HepG2 (cell line): ENCODE measurements at regions not wholly inside any gene's neighbourhood (a gene's known extent, or its start where the extent isn't known, plus 50 kb on each side); places are given as distances from the start of the nearest gene placed in this dataset.

Source experiments
- ATAC-seq: fragments of 200-7000 bp; cut with Tn5 transposase; 3 replicates; pipeline ENCODE4 v1.9.1; 2020; ENCODE audit warnings: mild to moderate bottlenecking, moderate library complexity
- BruUV-seq: library from RNA; stranded (reverse); fragments of 400-500 nt; replicated peaks from 2 replicates; lab custom pipeline; 2021; lab: Mats Ljungman, UMichigan
- CTCF ChIA-PET: fragments of 300-600 bp; formaldehyde crosslinking; extraction: SDS; loops from one replicate; lab custom pipeline; 2021; ENCODE audit warnings: low total read pairs, inconsistent platforms, low intra/inter-chr PET ratio; lab: Yijun Ruan, JAX
- POLR2A ChIA-PET: fragments of 350-600 bp; sonication (Branson Sonifier 250); formaldehyde crosslinking; loops from one replicate; lab custom pipeline; 2020; ENCODE audit warnings: antibody characterized with exemption, inconsistent platforms; lab: Yijun Ruan, JAX
- DNase-seq: peaks from one replicate; pipeline ENCODE4 v3.0.0-alpha.2; 2015; ENCODE audit warnings: low spot score
- FAIRE-seq: peaks from 3 replicates; lab custom pipeline; 2011; peaks lifted over from hg19 to GRCh38; lab: Jason Lieb, UNC
- H2AFZ ChIP-seq: one replicate; pipeline ENCODE4 v1.6.1; 2011; ENCODE audit warnings: low read length, inconsistent platforms
- H3K27ac ChIP-seq: fragments of 300-600 bp; 3 replicates; pipeline ENCODE4 v1.8.0; 2011; ENCODE audit warnings: mixed run types, mild to moderate bottlenecking, mixed read lengths, low read length, inconsistent platforms; ENCODE audit not compliant: insufficient read depth; ENCODE audit errors: extremely low read length
- H3K27me3 ChIP-seq, 2 experiments: fragments of 200-600 bp in 1 of 2; 2 replicates in 1 of 2; 3 replicates in 1 of 2; pipeline versions ENCODE4 v1.6.0 to v1.8.0; 2011; ENCODE audit warnings: low read length in 2 of 2, mild to moderate bottlenecking in 2 of 2, moderate library complexity in 2 of 2, inconsistent platforms in 1 of 2; ENCODE audit not compliant: insufficient read depth in 2 of 2, control insufficient read depth in 1 of 2
- H3K36me3 ChIP-seq, 2 experiments: fragments of 200-600 bp in 1 of 2; replicated peaks in 1 of 2; 2 replicates in 1 of 2; 3 replicates in 1 of 2; pipeline versions ENCODE4 v1.5.1 to v1.8.0; 2011; ENCODE audit warnings: low read length in 2 of 2, inconsistent platforms in 1 of 2; ENCODE audit not compliant: insufficient read depth in 2 of 2, control insufficient read depth in 1 of 2
- H3K4me1 ChIP-seq: 2 replicates; pipeline ENCODE4 v1.5.1; 2012; ENCODE audit warnings: low read length, inconsistent platforms; ENCODE audit not compliant: insufficient read depth
- H3K4me2 ChIP-seq: 2 replicates; pipeline ENCODE4 v1.6.0; 2011; ENCODE audit warnings: low read depth, low read length, inconsistent platforms
- H3K4me3 ChIP-seq, 3 experiments: fragments of 200-600 bp in 1 of 3; sonication (generic), shearing (Covaris generic) in 1 of 3; replicated peaks in 1 of 3; 2 replicates each; pipeline ENCODE4 v1.5.1; 2011 to 2016; ENCODE audit warnings: low read length in 3 of 3, inconsistent platforms in 2 of 3, low read depth in 2 of 3, mild to moderate bottlenecking in 2 of 3, control low read depth in 1 of 3, mixed read lengths in 1 of 3; ENCODE audit not compliant: insufficient read depth in 1 of 3
- H3K79me2 ChIP-seq: one replicate; pipeline ENCODE4 v1.6.1; 2011; ENCODE audit warnings: low read length, inconsistent platforms; ENCODE audit not compliant: insufficient read depth
- H3K9ac ChIP-seq: 2 replicates; pipeline ENCODE4 v1.6.0; 2011; ENCODE audit warnings: mild to moderate bottlenecking, low read depth, low read length, inconsistent platforms; ENCODE audit not compliant: insufficient read depth
- H3K9me3 ChIP-seq: 2 replicates; pipeline ENCODE4 v1.5.1; 2012; ENCODE audit warnings: mild to moderate bottlenecking, low read length
- H4K20me1 ChIP-seq: 2 replicates; pipeline ENCODE4 v1.6.0; 2011; ENCODE audit warnings: inconsistent platforms, mild to moderate bottlenecking, low read length, moderate library complexity; ENCODE audit not compliant: insufficient read depth
- HDAC6 ChIP-seq: fragments of 200-600 bp; sonication (generic); IDR thresholded peaks from 2 replicates; pipeline ENCODE4 v1.7.0; 2017; ENCODE audit warnings: mild to moderate bottlenecking, antibody characterized with exemption, low read length, low read depth
- MZF1 ChIP-seq: sonication (generic); formaldehyde crosslinking; IDR thresholded peaks from 2 replicates; pipeline ENCODE4 v1.8.1; 2023; ENCODE audit warnings: mild to moderate bottlenecking, missing genetic modification reagents, borderline replicate concordance
- NFE2 ChIP-seq: sonication (generic); formaldehyde crosslinking; IDR thresholded peaks from 2 replicates; pipeline ENCODE4 v1.4.0; 2020; ENCODE audit warnings: missing genetic modification reagents
- NFE2L1 ChIP-seq: sonication (generic); formaldehyde crosslinking; IDR thresholded peaks from 2 replicates; pipeline ENCODE4 v1.4.0; 2020; ENCODE audit warnings: missing genetic modification reagents, mild to moderate bottlenecking, borderline replicate concordance
- POGK ChIP-seq: sonication (generic); formaldehyde crosslinking; conservative IDR thresholded peaks from 2 replicates; pipeline ENCODE4 v1.8.0; 2022; ENCODE audit warnings: mild to moderate bottlenecking, moderate library complexity, missing genetic modification reagents
- REXO4 ChIP-seq: sonication (generic); formaldehyde crosslinking; IDR thresholded peaks from 2 replicates; pipeline ENCODE4 v1.8.0; 2022; ENCODE audit warnings: missing genetic modification reagents, mild to moderate bottlenecking, borderline replicate concordance
- RFX1 ChIP-seq: fragments of 450-650 bp; IDR thresholded peaks from 2 replicates; pipeline ENCODE4 v1.6.1; 2017
- RXRA ChIP-seq: sonication (generic); formaldehyde crosslinking; IDR thresholded peaks from 2 replicates; pipeline ENCODE4 v1.5.1; 2020; ENCODE audit warnings: missing genetic modification reagents
- ZNF446 ChIP-seq: sonication (generic); formaldehyde crosslinking; IDR thresholded peaks from 2 replicates; pipeline ENCODE4 v1.5.0; 2020; ENCODE audit warnings: mild to moderate bottlenecking, missing genetic modification reagents
- ZNF572 ChIP-seq: sonication (generic); formaldehyde crosslinking; IDR thresholded peaks from 2 replicates; pipeline ENCODE4 v1.5.1; 2020; ENCODE audit warnings: mild to moderate bottlenecking, missing genetic modification reagents
- ZNF747 ChIP-seq: sonication (generic); formaldehyde crosslinking; IDR thresholded peaks from 2 replicates; pipeline ENCODE4 v1.8.1; 2023; ENCODE audit warnings: missing genetic modification reagents, mild to moderate bottlenecking, borderline replicate concordance
- ZSCAN25 ChIP-seq: sonication (generic); formaldehyde crosslinking; IDR thresholded peaks from 2 replicates; pipeline ENCODE4 v1.8.0; 2022; ENCODE audit warnings: mild to moderate bottlenecking, missing genetic modification reagents
- WGBS: methylation state at CpG from one replicate; pipeline ENCODE4 v1.1.6; 2017; ENCODE audit warnings: low lambda C conversion rate; 5-methylcytosine and 5-hydroxymethylcytosine counted together
- in situ Hi-C: cut with HindIII; loops from 2 replicates; pipeline ENCODE4 v1.10.0; 2017; ENCODE audit warnings: low pct_unique_long_range_greater_than_20kb; ENCODE audit not compliant: extremely low pct_ligation_motif_present
- intact Hi-C: fragments of 100-400 bp; cut with micrococcal nuclease; formaldehyde crosslinking; loops from one replicate; pipeline ENCODE4 v1.10.0; 2022; ENCODE audit not compliant: unreplicated experiment
- TF ChIP-seq, protein P1 (sequence below): IDR thresholded peaks from 2 replicates; pipeline ENCODE4 v1.6.1; 2016; ENCODE audit warnings: low read depth, missing genetic modification reagents, missing compliant biosample characterization
- TF ChIP-seq, protein P2 (sequence below): sonication (generic); formaldehyde crosslinking; IDR thresholded peaks from 2 replicates; pipeline ENCODE4 v1.4.0; 2020; ENCODE audit warnings: missing genetic modification reagents

DNA sequence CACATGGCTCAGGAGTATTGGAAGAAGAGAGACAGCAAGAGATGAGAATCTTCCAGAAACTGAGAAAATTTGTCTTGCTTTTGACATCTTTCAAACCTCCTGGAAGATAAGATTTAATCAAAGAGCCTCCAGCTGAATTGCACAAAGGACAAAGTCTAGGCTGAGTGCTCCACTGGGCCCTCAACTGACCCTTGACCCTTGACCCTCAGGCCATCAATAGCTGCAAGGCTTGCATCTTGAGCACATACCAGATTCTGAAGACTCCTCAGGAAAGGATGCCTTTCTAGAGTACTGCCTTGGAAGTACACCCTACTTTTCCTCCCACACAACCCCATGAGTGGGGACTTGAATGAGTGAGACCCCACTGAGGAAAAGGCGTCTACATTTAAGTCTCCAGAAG is 1125.5 kb downstream of the BCL11A start (continued):
- no peak for TF ChIP-seq MZF1
- no peak for TF ChIP-seq NFE2L1
- TF ChIP-seq ZNF572 (CRISPR knock-in tag): no peak

GRCh38 chr2:59425247-59425646 is 1128.2 kb downstream of the BCL11A start:
- intact Hi-C loops: no loop called here
- 5% methylated on average over 3 of the region's 3 CpGs for WGBS
- ChIA-PET CTCF (no interaction called here), POLR2A (no interaction called here)
- Histone ChIP-seq H3K4me3 (no peak overlapping the region), H3K79me2 (no peaks in the 10 kb centered on the region), H3K4me1 (no peaks in the 10 kb centered on the region), H3K4me2 (no peak overlapping the region), H2AFZ (no peak overlapping the region), H3K36me3 (no peaks in the 10 kb centered on the region), H3K9me3 (peaks cover 7% of the 10 kb centered on the region), H3K27ac (no peak overlapping the region), H3K9ac (no peak overlapping the region), H3K27me3 (no peaks in the 10 kb centered on the region), H4K20me1 (no peaks in the 10 kb centered on the region)
- BruUV-seq: no TSS peak
- FAIRE-seq (no peak), ATAC-seq (no peak), DNase-seq (no peak)
- in situ Hi-C loops: no loop called here
- TF ChIP-seq, protein P1, sequence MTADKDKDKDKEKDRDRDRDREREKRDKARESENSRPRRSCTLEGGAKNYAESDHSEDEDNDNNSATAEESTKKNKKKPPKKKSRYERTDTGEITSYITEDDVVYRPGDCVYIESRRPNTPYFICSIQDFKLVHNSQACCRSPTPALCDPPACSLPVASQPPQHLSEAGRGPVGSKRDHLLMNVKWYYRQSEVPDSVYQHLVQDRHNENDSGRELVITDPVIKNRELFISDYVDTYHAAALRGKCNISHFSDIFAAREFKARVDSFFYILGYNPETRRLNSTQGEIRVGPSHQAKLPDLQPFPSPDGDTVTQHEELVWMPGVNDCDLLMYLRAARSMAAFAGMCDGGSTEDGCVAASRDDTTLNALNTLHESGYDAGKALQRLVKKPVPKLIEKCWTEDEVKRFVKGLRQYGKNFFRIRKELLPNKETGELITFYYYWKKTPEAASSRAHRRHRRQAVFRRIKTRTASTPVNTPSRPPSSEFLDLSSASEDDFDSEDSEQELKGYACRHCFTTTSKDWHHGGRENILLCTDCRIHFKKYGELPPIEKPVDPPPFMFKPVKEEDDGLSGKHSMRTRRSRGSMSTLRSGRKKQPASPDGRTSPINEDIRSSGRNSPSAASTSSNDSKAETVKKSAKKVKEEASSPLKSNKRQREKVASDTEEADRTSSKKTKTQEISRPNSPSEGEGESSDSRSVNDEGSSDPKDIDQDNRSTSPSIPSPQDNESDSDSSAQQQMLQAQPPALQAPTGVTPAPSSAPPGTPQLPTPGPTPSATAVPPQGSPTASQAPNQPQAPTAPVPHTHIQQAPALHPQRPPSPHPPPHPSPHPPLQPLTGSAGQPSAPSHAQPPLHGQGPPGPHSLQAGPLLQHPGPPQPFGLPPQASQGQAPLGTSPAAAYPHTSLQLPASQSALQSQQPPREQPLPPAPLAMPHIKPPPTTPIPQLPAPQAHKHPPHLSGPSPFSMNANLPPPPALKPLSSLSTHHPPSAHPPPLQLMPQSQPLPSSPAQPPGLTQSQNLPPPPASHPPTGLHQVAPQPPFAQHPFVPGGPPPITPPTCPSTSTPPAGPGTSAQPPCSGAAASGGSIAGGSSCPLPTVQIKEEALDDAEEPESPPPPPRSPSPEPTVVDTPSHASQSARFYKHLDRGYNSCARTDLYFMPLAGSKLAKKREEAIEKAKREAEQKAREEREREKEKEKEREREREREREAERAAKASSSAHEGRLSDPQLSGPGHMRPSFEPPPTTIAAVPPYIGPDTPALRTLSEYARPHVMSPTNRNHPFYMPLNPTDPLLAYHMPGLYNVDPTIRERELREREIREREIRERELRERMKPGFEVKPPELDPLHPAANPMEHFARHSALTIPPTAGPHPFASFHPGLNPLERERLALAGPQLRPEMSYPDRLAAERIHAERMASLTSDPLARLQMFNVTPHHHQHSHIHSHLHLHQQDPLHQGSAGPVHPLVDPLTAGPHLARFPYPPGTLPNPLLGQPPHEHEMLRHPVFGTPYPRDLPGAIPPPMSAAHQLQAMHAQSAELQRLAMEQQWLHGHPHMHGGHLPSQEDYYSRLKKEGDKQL (CRISPR knock-in tag): no peak
- no peak for TF ChIP-seq NFE2 (CRISPR knock-in tag)
- no peak for TF ChIP-seq ZNF747 (CRISPR knock-in tag)
- TF ChIP-seq POGK (CRISPR knock-in tag): no peak
- no peak for TF ChIP-seq RFX1
- no peak for TF ChIP-seq RXRA (CRISPR knock-in tag)
- no peak for TF ChIP-seq REXO4 (CRISPR knock-in tag)
- TF ChIP-seq ZNF446 (CRISPR knock-in tag): no peak
- TF ChIP-seq ZSCAN25: no peak
- no peak for TF ChIP-seq HDAC6
- TF ChIP-seq, protein P2, sequence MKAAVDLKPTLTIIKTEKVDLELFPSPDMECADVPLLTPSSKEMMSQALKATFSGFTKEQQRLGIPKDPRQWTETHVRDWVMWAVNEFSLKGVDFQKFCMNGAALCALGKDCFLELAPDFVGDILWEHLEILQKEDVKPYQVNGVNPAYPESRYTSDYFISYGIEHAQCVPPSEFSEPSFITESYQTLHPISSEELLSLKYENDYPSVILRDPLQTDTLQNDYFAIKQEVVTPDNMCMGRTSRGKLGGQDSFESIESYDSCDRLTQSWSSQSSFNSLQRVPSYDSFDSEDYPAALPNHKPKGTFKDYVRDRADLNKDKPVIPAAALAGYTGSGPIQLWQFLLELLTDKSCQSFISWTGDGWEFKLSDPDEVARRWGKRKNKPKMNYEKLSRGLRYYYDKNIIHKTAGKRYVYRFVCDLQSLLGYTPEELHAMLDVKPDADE (CRISPR knock-in tag): no peak
